ENCODE measurements at regions not wholly inside any gene's neighbourhood (a gene's known extent, or its start where the extent isn't known, plus 50 kb on each side); places are given as distances from the start of the nearest gene placed in this dataset.

DNA sequence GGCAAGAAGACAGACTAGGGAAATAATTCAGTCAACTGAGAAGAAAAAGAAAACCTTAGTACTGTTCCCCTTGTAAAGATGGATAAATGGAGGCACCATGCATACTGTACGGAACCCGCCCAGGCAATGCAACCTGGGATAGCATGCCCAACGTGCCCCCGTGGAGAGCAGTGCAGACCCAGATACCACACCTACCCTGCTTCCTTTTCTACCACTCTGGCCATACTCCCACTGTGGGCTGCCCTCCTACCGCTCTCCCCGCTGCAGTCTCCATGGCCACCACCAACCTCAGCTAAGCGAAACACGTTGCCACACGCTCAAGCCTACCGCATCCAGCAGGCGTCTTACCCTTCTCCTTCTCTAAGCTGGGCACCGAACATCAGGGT is 117.4 kb upstream of the SERPIND1 start:
- H3K27ac Mint-ChIP-seq, result no peak overlapping the region
- peaks cover 43% of the 10 kb centered on the region for H3K27me3 Mint-ChIP-seq (ENCODE audit: low read depth)
- H3K4me3 Mint-ChIP-seq, result no peak overlapping the region
- no peaks in the 10 kb centered on the region for H3K4me1 Mint-ChIP-seq
- TF ChIP-seq, protein P1, sequence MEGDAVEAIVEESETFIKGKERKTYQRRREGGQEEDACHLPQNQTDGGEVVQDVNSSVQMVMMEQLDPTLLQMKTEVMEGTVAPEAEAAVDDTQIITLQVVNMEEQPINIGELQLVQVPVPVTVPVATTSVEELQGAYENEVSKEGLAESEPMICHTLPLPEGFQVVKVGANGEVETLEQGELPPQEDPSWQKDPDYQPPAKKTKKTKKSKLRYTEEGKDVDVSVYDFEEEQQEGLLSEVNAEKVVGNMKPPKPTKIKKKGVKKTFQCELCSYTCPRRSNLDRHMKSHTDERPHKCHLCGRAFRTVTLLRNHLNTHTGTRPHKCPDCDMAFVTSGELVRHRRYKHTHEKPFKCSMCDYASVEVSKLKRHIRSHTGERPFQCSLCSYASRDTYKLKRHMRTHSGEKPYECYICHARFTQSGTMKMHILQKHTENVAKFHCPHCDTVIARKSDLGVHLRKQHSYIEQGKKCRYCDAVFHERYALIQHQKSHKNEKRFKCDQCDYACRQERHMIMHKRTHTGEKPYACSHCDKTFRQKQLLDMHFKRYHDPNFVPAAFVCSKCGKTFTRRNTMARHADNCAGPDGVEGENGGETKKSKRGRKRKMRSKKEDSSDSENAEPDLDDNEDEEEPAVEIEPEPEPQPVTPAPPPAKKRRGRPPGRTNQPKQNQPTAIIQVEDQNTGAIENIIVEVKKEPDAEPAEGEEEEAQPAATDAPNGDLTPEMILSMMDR (IDR thresholded peaks at IDR 0.05; ENCODE audit: unreplicated experiment in 3 of 3), result no peak
- H3K9me3 Mint-ChIP-seq, result peaks cover 3% of the 10 kb centered on the region
- no peaks in the 10 kb centered on the region for H3K36me3 Mint-ChIP-seq (ENCODE audit: low read depth)

DNA sequence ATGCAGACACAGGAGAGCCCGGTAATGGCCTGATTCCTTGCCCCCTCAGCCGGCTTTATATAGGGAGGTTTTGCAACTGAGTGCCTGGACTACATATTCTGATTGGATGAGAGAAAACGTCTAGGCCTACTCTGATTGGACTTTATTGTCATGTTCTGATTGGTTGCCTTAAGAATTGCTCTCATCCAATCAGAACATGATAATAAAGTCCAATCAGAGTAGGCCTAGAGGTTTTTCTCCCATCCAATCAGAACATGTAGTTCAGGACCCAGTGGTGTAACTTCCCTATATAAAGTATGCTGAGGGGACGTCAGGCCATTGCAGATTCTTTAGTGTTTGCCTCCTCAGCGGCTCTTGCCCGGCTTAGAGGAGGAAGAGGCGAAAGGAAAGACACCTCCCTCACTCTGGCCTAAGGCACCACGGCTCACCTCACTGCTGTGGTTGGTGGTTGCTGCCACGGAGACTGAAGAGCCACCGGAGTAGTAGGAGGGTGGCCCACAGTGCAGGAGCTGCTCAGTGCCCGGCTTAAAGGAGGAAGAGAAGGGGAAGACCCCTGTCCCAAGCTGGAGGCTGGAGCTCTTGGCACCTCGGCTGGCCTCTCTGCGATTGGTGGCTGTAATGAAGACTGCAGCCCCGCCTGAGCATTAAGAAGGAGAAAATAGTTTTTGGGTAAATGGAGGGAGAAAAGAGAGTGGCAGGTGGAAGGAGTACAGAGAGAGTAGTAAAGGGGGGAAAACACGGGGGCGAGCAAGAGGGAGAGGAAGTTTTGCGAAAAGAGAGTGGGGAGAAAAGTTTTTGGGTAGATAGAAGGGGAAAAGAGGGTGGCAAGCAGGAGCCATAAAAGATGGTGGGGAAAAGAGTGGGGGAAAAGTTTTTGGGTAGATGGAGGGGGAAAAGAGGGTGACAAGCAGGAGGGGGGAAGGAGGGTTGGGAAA is 116.7 kb upstream of the SERPIND1 start:
- H3K27ac Mint-ChIP-seq, result no peak overlapping the region
- TF ChIP-seq, protein P1 (IDR thresholded peaks at IDR 0.05; ENCODE audit: unreplicated experiment in 3 of 3), result no peak
- peaks cover 3% of the 10 kb centered on the region for H3K9me3 Mint-ChIP-seq
- no peaks in the 10 kb centered on the region for H3K4me1 Mint-ChIP-seq
- H3K36me3 Mint-ChIP-seq (ENCODE audit: low read depth), result no peaks in the 10 kb centered on the region
- H3K27me3 Mint-ChIP-seq (ENCODE audit: low read depth), result peaks cover 45% of the 10 kb centered on the region
- H3K4me3 Mint-ChIP-seq, result peak overlapping the region in 1 of 3 experiments; percentile 36
